ENCODE measurements at regions not wholly inside any gene's neighbourhood (a gene's known extent, or its start where the extent isn't known, plus 50 kb on each side); places are given as distances from the start of the nearest gene placed in this dataset.

GRCh38 chr11:119899997-119900396 is 171.0 kb upstream of the NECTIN1 start:
- FAIRE-seq: no peak
- ChIA-PET POLR2A (no interaction called here), CTCF (no interaction called here)

More at GRCh38 chr11:119899997-119900396, 171.0 kb upstream of the NECTIN1 start:
- H3K9me3 ChIP-seq (replicated peaks; ENCODE audit: control insufficient read depth, insufficient read depth, low read length): no peaks in the 10 kb centered on the region
- H3K27me3 ChIP-seq (ENCODE audit: control insufficient read depth in 2 of 2, insufficient read depth in 2 of 2, low read length in 2 of 2): no peaks in the 10 kb centered on the region
- H4K20me1 ChIP-seq (replicated peaks; ENCODE audit: control insufficient read depth, extremely low read depth, insufficient read depth, low read length): no peaks in the 10 kb centered on the region
- no peak overlapping the region for H3K4me2 ChIP-seq (ENCODE audit: insufficient read depth, low read length)
- no peak overlapping the region for H3K9ac ChIP-seq (replicated peaks; ENCODE audit: extremely low read depth, insufficient read depth, low read length)
- TF ChIP-seq GATA2 (IDR thresholded peaks at IDR 0.05; ENCODE audit: insufficient read depth, insufficient read length, low read depth, low read length) (no peak), JUN (IDR thresholded peaks at IDR 0.05; ENCODE audit: borderline replicate concordance, insufficient read depth, insufficient read length, low read depth) (no peak), MYC (IDR thresholded peaks at IDR 0.05; ENCODE audit: low read depth, low read length) (no peak), FOS (IDR thresholded peaks at IDR 0.05; ENCODE audit: borderline replicate concordance, insufficient read depth, low read length) (no peak), MAX (IDR thresholded peaks at IDR 0.05; ENCODE audit: insufficient read depth, insufficient read length) (no peak), POLR2A (IDR thresholded peaks at IDR 0.05; ENCODE audit: low read depth, low read length) (no peak), EZH2 (IDR thresholded peaks at IDR 0.05; ENCODE audit: borderline replicate concordance, low read depth, low read length, severe bottlenecking) (no peak), CTCF (IDR thresholded peaks at IDR 0.05; ENCODE audit: extremely low read depth in 1 of 2, insufficient read depth in 1 of 2, low read depth in 1 of 2, low read length in 2 of 2) (no peak), POLR2AphosphoS5 (IDR thresholded peaks at IDR 0.05; ENCODE audit: insufficient read depth, low read depth, low read length) (no peak)
- no peak overlapping the region for H2AFZ ChIP-seq (ENCODE audit: low read depth, low read length)
- BruUV-seq (replicated peaks): no TSS peak
- no peaks in the 10 kb centered on the region for H3K9me1 ChIP-seq (replicated peaks; ENCODE audit: control insufficient read depth, extremely low read depth, insufficient read depth, low read length)
- no peak for DNase-seq (ENCODE audit: low read depth, low spot score)
- no peak overlapping the region for H3K4me3 ChIP-seq (replicated peaks in 1 of 3; ENCODE audit: insufficient read depth in 1 of 3, low read depth in 1 of 3, low read length in 3 of 3)
- intact Hi-C loops (cut with micrococcal nuclease) (no loop called here), dilution Hi-C loops (cut with MboI; ENCODE audit: extremely low pct_ligation_motif_present, low sequenced_read_pairs) (no loop called here)
- H3K27ac ChIP-seq (ENCODE audit: insufficient read depth, low read depth, low read length): no peak overlapping the region
- H3K4me1 ChIP-seq (ENCODE audit: control insufficient read depth, extremely low read depth, insufficient read depth, low read length): no peaks in the 10 kb centered on the region
- H3K79me2 ChIP-seq (ENCODE audit: control insufficient read depth, insufficient read depth, low read length): no peaks in the 10 kb centered on the region
- no peaks in the 10 kb centered on the region for H3K36me3 ChIP-seq (ENCODE audit: control insufficient read depth in 2 of 2, extremely low read depth in 1 of 2, insufficient read depth in 2 of 2, low read length in 2 of 2)

Data from endothelial cell of umbilical vein (primary cell).